GM12878 (cell line): ENCODE measurements at regions not wholly inside any gene's neighbourhood (a gene's known extent, or its start where the extent isn't known, plus 50 kb on each side); places are given as distances from the start of the nearest gene placed in this dataset.

Experiments
- ATAC-seq: fragments of 200-7000 bp; cut with Tn5 transposase; 3 replicates; pipeline ENCODE4 v1.9.1; 2020; ENCODE audit warnings: mild to moderate bottlenecking, moderate library complexity
- BruUV-seq: library from RNA; stranded (reverse); fragments of 400-500 nt; replicated peaks from 2 replicates; lab custom pipeline; 2021; lab: Mats Ljungman, UMichigan
- CTCF ChIA-PET: fragments of 300-600 bp; sonication (Branson Sonifier 250); formaldehyde crosslinking; extraction: SDS; loops from one replicate; lab custom pipeline; 2021; ENCODE audit warnings: inconsistent platforms; lab: Yijun Ruan, JAX
- POLR2A ChIA-PET: fragments of 350-600 bp; formaldehyde crosslinking; extraction: SDS; loops from one replicate; lab custom pipeline; 2021; ENCODE audit warnings: inconsistent platforms; lab: Charles Lee
- RAD21 ChIA-PET: fragments of 300-600 bp; sonication (Branson Sonifier 250); formaldehyde crosslinking; loops from one replicate; lab custom pipeline; 2023; ENCODE audit warnings: antibody characterized with exemption; ENCODE audit not compliant: unreplicated experiment; lab: Charles Lee
- SMC1A ChIA-PET: fragments of 300-600 bp; sonication (Branson Sonifier 250); formaldehyde crosslinking; loops from one replicate; lab custom pipeline; 2023; ENCODE audit not compliant: unreplicated experiment, uncharacterized antibody; lab: Charles Lee
- DNase-seq: peaks from one replicate; pipeline ENCODE4 v3.0.0-alpha.2; 2011; ENCODE audit warnings: low read depth, low spot score
- FAIRE-seq: peaks from 3 replicates; lab custom pipeline; 2011; peaks lifted over from hg19 to GRCh38; lab: Jason Lieb, UNC
- H2AFZ ChIP-seq: 2 replicates; pipeline ENCODE4 v1.6.0; 2011; ENCODE audit warnings: low read depth, low read length, control low read depth; ENCODE audit not compliant: control insufficient read depth
- H3K27ac ChIP-seq: 2 replicates; pipeline ENCODE4 v1.5.1; 2011; ENCODE audit warnings: control low read depth; ENCODE audit not compliant: control insufficient read depth, insufficient read depth
- H3K27me3 ChIP-seq, 2 experiments: replicated peaks in 1 of 2; 2 replicates each; pipeline versions ENCODE4 v1.6.0 to v1.6.1; 2011; ENCODE audit warnings: low read length in 1 of 2; ENCODE audit not compliant: control insufficient read depth in 2 of 2, insufficient read depth in 2 of 2
- H3K36me3 ChIP-seq, 2 experiments: 2 replicates each; pipeline ENCODE4 v1.5.1; 2011; ENCODE audit warnings: low read length in 1 of 2; ENCODE audit not compliant: control insufficient read depth in 2 of 2, insufficient read depth in 2 of 2
- H3K4me1 ChIP-seq: 2 replicates; pipeline ENCODE4 v1.6.1; 2011; ENCODE audit warnings: mild to moderate bottlenecking, low read length, moderate library complexity, mixed read lengths; ENCODE audit not compliant: control insufficient read depth, insufficient read depth
- H3K4me2 ChIP-seq: 2 replicates; pipeline ENCODE4 v1.6.0; 2011; ENCODE audit warnings: control low read depth; ENCODE audit not compliant: control insufficient read depth, insufficient read depth
- H3K4me3 ChIP-seq: fragments of 200-600 bp; sonication (generic); 2 replicates; pipeline ENCODE4 v1.5.1; 2016
- H3K79me2 ChIP-seq: 2 replicates; pipeline ENCODE4 v1.6.0; 2011; ENCODE audit warnings: low read length; ENCODE audit not compliant: control insufficient read depth, insufficient read depth
- H3K9ac ChIP-seq: 2 replicates; pipeline ENCODE4 v1.8.0; 2011; ENCODE audit warnings: low read length, control low read depth, mixed read lengths; ENCODE audit not compliant: control insufficient read depth, insufficient read depth
- H3K9me3 ChIP-seq: replicated peaks from 3 replicates; pipeline ENCODE4 v1.5.1; 2011; ENCODE audit warnings: mild to moderate bottlenecking, low read length; ENCODE audit not compliant: control insufficient read depth, insufficient read depth
- H4K20me1 ChIP-seq: 2 replicates; pipeline ENCODE4 v1.6.0; 2011; ENCODE audit not compliant: control insufficient read depth, insufficient read depth
- BCL3 ChIP-seq: IDR thresholded peaks from 2 replicates; pipeline ENCODE4 v1.6.1; 2011; ENCODE audit warnings: borderline replicate concordance, low read depth, mild to moderate bottlenecking, moderate library complexity, low read length; ENCODE audit not compliant: insufficient read depth, poor library complexity, severe bottlenecking
- ELK1 ChIP-seq: IDR thresholded peaks from 2 replicates; pipeline ENCODE4 v1.6.1; 2012; ENCODE audit warnings: low read depth, low read length, improper control_type of control experiment
- IKZF1 ChIP-seq: fragments of 450-650 bp; conservative IDR thresholded peaks from 2 replicates; pipeline ENCODE4 v1.6.1; 2017; ENCODE audit warnings: antibody characterized with exemption, mild to moderate bottlenecking
- NRF1 ChIP-seq: conservative IDR thresholded peaks from 2 replicates; pipeline ENCODE4 v1.6.1; 2011; ENCODE audit warnings: mild to moderate bottlenecking, low read depth, low read length, improper control_type of control experiment
- SMAD1 ChIP-seq: fragments of 450-650 bp; IDR thresholded peaks from 2 replicates; pipeline ENCODE4 v1.6.1; 2018; ENCODE audit warnings: mild to moderate bottlenecking, low read depth; ENCODE audit not compliant: partially characterized antibody
- SREBF2 ChIP-seq: IDR thresholded peaks from 2 replicates; pipeline ENCODE4 v1.6.1; 2012; ENCODE audit warnings: mild to moderate bottlenecking, low read length
- WGBS: methylation state at CpG from one replicate; pipeline ENCODE4 v1.1.6; 2016; ENCODE audit warnings: low lambda C conversion rate; ENCODE audit not compliant: insufficient replicate concordance, insufficient coverage; ENCODE audit errors: missing lambda C conversion rate; 5-methylcytosine and 5-hydroxymethylcytosine counted together
- in situ Hi-C: fragments of 300-500 bp; cut with MboI; formaldehyde crosslinking; loops from 9 replicates; pipeline ENCODE4 v1.14.3; 2018; ENCODE audit warnings: mixed read lengths
- intact Hi-C: fragments of 100-400 bp; cut with micrococcal nuclease; formaldehyde crosslinking; loops from one replicate; pipeline ENCODE4 v1.14.2; 2022; ENCODE audit not compliant: unreplicated experiment
- TF ChIP-seq, protein P1 (sequence below): fragments of 450-650 bp; IDR thresholded peaks from 2 replicates; pipeline ENCODE4 v1.6.1; 2016; ENCODE audit warnings: mild to moderate bottlenecking
- TF ChIP-seq, protein P2 (sequence below): IDR thresholded peaks from 2 replicates; pipeline ENCODE4 v1.6.1; 2011; ENCODE audit warnings: low read depth, mild to moderate bottlenecking, low read length, moderate library complexity, borderline replicate concordance; ENCODE audit errors: extremely low read depth
- TF ChIP-seq, protein P3 (sequence below): fragments of 150-350 bp; IDR thresholded peaks from 2 replicates; pipeline ENCODE4 v1.6.1; 2016; ENCODE audit warnings: low read depth, low read length

- TF ChIP-seq, protein P1, sequence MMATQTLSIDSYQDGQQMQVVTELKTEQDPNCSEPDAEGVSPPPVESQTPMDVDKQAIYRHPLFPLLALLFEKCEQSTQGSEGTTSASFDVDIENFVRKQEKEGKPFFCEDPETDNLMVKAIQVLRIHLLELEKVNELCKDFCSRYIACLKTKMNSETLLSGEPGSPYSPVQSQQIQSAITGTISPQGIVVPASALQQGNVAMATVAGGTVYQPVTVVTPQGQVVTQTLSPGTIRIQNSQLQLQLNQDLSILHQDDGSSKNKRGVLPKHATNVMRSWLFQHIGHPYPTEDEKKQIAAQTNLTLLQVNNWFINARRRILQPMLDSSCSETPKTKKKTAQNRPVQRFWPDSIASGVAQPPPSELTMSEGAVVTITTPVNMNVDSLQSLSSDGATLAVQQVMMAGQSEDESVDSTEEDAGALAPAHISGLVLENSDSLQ: no peak
- Histone ChIP-seq H3K4me2 (no peak overlapping the region), H4K20me1 (no peaks in the 10 kb centered on the region), H3K27ac (no peak overlapping the region), H2AFZ (no peak overlapping the region), H3K27me3 (no peaks in the 10 kb centered on the region), H3K4me3 (no peak overlapping the region), H3K9ac (no peak overlapping the region), H3K4me1 (no peaks in the 10 kb centered on the region), H3K79me2 (no peaks in the 10 kb centered on the region), H3K9me3 (no peaks in the 10 kb centered on the region), H3K36me3 (no peaks in the 10 kb centered on the region)
- WGBS: 41% methylated on average over 2 of the region's 2 CpGs
- SMC1A ChIA-PET: interaction anchor here (1.2 kb wide), 1 partner anchor 11 kb away, joined by 5 read pairs; no protein-coding TSS in a partner anchor
- RAD21 ChIA-PET: no interaction called here
- ATAC-seq: no peak
- POLR2A ChIA-PET: no interaction called here
- DNase-seq: no peak
- in situ Hi-C loops (no loop called here), intact Hi-C loops (no loop called here)
- CTCF ChIA-PET: interaction anchor here (0.6 kb wide), 1 partner anchor 15 kb away, joined by 3 read pairs; no protein-coding TSS in a partner anchor
- no peak for FAIRE-seq
- BruUV-seq: no TSS peak
Observed at GRCh38 chr11:28992996-28993395, 884.8 kb downstream of the METTL15 start.

DNA sequence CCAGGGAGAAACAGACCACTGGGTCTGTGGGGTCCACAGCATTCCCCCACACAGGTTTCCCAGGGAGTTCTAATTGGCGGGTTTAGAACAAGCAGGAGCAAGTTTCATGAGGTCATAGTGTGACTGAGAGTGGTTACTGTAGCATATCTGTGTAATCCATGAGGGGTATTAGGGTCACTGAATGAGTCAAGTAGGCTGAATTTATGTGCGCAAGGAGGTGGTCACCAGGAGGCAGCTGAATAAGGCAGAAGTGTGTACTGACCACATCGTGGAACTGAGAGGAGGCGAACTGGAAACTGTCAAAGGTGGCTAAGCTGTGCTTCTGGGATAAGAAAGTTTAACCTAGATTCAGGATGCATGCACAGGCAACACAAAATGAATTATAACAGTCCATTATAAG lies 876.0 kb downstream of the METTL15 start:
- WGBS: 33% methylated on average over 4 of the region's 4 CpGs
- Histone ChIP-seq H2AFZ (no peak overlapping the region), H3K36me3 (no peaks in the 10 kb centered on the region), H3K4me1 (no peaks in the 10 kb centered on the region), H3K79me2 (no peaks in the 10 kb centered on the region), H3K27ac (no peak overlapping the region), H3K4me3 (no peak overlapping the region), H4K20me1 (no peaks in the 10 kb centered on the region), H3K27me3 (no peaks in the 10 kb centered on the region), H3K4me2 (no peak overlapping the region), H3K9ac (no peak overlapping the region), H3K9me3 (no peaks in the 10 kb centered on the region)
- intact Hi-C loops (no loop called here), in situ Hi-C loops (no loop called here)
- DNase-seq: no peak
- SMC1A ChIA-PET: interaction anchor here (1.2 kb wide), 1 partner anchor 11 kb away, joined by 3 read pairs; no protein-coding TSS in a partner anchor
- no TSS peak for BruUV-seq
- POLR2A ChIA-PET: no interaction called here
- CTCF ChIA-PET: no interaction called here
- RAD21 ChIA-PET: no interaction called here
- no peak for ATAC-seq
- FAIRE-seq: no peak
- TF ChIP-seq NRF1 (no peak), ELK1 (no peak), IKZF1 (no peak), SMAD1 (no peak), SREBF2 (no peak), BCL3 (no peak)
- TF ChIP-seq, protein P2, sequence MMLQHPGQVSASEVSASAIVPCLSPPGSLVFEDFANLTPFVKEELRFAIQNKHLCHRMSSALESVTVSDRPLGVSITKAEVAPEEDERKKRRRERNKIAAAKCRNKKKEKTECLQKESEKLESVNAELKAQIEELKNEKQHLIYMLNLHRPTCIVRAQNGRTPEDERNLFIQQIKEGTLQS: no peak
- TF ChIP-seq, protein P3, sequence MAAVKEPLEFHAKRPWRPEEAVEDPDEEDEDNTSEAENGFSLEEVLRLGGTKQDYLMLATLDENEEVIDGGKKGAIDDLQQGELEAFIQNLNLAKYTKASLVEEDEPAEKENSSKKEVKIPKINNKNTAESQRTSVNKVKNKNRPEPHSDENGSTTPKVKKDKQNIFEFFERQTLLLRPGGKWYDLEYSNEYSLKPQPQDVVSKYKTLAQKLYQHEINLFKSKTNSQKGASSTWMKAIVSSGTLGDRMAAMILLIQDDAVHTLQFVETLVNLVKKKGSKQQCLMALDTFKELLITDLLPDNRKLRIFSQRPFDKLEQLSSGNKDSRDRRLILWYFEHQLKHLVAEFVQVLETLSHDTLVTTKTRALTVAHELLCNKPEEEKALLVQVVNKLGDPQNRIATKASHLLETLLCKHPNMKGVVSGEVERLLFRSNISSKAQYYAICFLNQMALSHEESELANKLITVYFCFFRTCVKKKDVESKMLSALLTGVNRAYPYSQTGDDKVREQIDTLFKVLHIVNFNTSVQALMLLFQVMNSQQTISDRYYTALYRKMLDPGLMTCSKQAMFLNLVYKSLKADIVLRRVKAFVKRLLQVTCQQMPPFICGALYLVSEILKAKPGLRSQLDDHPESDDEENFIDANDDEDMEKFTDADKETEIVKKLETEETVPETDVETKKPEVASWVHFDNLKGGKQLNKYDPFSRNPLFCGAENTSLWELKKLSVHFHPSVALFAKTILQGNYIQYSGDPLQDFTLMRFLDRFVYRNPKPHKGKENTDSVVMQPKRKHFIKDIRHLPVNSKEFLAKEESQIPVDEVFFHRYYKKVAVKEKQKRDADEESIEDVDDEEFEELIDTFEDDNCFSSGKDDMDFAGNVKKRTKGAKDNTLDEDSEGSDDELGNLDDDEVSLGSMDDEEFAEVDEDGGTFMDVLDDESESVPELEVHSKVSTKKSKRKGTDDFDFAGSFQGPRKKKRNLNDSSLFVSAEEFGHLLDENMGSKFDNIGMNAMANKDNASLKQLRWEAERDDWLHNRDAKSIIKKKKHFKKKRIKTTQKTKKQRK: no peak
